ENCODE measurements at regions not wholly inside any gene's neighbourhood (a gene's known extent, or its start where the extent isn't known, plus 50 kb on each side); places are given as distances from the start of the nearest gene placed in this dataset.

DNA sequence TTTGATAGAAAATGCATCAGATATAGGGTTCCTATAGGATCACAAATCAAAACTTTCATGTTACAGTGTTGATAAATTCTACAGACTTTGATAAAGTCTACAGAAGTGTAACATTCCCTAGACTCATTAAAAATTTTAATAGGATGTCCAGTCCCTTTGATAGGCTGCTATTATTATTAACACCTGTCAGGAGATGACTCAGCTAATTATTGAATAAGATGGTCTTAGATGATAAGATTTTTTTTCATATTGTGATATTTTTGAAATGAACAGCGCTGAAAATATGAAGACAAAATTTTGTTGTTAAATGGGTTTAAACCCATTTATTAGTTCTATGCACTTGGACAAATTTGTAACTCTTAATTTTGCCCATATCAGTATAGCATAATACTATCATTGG is 356.8 kb upstream of the SLITRK1 start:
- TF ChIP-seq TAF1 (IDR thresholded peaks at IDR 0.05; ENCODE audit: borderline replicate concordance, low read depth, low read length) (no peak), POLR2A (IDR thresholded peaks at IDR 0.05; ENCODE audit: low read depth, low read length) (no peak)
- no peak for DNase-seq (ENCODE audit: insufficient read length)
- FAIRE-seq = no peak

DNA sequence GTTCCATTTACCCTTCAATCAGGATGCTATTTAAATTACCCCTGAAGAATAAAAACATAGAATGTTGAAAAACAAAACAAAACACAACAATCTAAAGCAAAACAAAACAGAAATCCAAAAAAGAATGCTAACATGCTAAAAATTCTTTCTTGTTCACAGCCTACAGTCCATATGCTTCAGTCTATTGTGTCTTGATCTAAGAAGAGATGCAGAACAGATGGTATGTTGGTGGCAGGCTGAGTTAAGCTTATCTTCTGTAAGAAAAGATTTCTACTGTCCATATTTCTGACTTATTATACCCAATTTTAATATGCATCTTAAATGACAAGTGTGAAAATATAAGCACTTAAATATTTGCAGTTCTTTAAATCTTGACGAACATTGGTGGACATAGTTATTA is 356.1 kb upstream of the SLITRK1 start:
- no peak for TF ChIP-seq TAF1 (IDR thresholded peaks at IDR 0.05; ENCODE audit: borderline replicate concordance, low read depth, low read length)
- no peak for TF ChIP-seq POLR2AphosphoS5 (IDR thresholded peaks at IDR 0.05; ENCODE audit: low read depth, low read length)
- TF ChIP-seq POLR2A (IDR thresholded peaks at IDR 0.05; ENCODE audit: low read depth, low read length) = no peak
- no peak for FAIRE-seq
- DNase-seq (ENCODE audit: insufficient read length) = no peak

DNA sequence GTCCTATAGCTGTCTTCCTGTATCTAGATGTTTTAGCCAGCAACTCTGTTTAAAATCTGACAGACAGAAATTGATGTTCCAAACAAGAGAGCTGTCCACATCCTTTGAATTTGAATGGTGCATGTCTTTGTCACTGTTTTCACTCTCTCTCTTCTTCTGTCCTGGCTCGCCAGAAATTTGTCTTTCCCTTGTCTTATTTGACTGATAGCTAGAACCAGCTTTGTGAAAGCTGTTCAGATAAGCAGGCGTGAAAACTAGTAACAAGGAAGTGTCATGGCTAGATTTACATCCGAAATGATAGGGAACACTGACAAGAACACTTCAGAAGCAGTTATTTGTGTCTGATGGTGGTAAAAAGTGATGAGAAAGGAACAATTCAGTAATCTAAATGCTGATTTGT is 354.9 kb upstream of the SLITRK1 start:
- DNase-seq (ENCODE audit: insufficient read length) (no peak), FAIRE-seq (no peak)
- TF ChIP-seq POLR2AphosphoS5 (IDR thresholded peaks at IDR 0.05; ENCODE audit: low read depth, low read length) (no peak), POLR2A (IDR thresholded peaks at IDR 0.05; ENCODE audit: low read depth, low read length) (no peak)

DNA sequence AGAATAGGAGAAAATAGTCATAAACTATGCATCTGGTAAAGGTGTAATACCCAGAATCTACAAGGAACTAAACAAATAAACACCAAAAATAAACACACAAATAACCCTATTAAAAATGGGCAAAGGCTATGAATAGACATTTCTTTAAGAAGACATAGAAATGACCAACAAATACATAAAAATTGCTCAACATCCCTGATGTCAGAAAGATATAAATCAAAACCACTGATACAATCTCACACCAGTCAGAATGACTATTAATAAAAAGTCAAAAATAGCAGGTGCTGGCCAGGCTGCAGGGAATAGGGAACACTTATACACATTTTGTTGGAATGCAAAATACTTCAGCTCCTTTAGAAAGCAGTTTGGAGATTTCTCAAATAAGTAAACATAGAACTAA is 352.1 kb upstream of the SLITRK1 start:
- TF ChIP-seq TAF1 (IDR thresholded peaks at IDR 0.05; ENCODE audit: borderline replicate concordance, low read depth, low read length) = no peak
- no peak for TF ChIP-seq POLR2AphosphoS5 (IDR thresholded peaks at IDR 0.05; ENCODE audit: low read depth, low read length)
- TF ChIP-seq POLR2A (IDR thresholded peaks at IDR 0.05; ENCODE audit: low read depth, low read length) = no peak
- FAIRE-seq (no peak), DNase-seq (ENCODE audit: insufficient read length) (no peak)

DNA sequence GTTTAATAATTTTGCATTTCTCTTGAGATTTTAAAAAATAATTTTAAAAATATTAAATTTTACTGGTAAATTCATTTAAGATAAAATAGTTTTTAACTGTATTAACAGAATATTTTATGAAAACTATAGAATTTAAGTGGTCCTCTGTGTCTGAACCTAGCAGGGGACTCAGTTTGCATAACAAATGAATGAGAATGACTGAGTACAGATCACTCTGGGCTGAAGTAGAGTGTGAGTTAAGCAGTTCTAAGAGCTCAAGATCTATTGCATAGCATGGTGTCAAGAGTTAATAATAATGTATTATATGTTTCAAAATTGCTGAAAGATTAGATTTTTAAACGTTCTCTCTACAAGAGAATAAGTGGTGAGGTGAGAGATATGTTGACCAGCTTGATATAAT is 348.3 kb upstream of the SLITRK1 start:
- DNase-seq (ENCODE audit: insufficient read length) (no peak), FAIRE-seq (no peak)

DNA sequence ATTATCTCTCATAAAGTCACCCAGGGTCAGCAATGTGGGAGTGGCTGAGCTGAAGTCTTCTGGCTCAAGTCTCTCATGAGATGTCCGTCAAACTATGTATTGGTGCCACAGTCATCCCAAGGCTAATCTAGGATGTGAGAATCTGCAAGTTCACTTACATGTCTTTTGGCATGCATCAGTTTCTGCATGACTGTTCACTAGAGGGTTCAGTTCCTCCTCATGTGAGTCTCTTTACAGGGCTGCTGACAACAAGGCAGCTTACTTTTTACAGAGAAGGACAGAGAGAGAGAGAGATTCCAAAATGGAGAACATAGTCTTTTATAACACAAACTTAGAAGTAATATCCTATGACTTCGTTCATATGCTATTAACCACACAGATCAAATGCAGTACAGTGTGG is 328.8 kb upstream of the SLITRK1 start:
- DNase-seq (ENCODE audit: insufficient read length) (no peak), FAIRE-seq (no peak)
- TF ChIP-seq POLR2A (IDR thresholded peaks at IDR 0.05; ENCODE audit: low read depth, low read length) = no peak
- TF ChIP-seq POLR2AphosphoS5 (IDR thresholded peaks at IDR 0.05; ENCODE audit: low read depth, low read length) = no peak
- TF ChIP-seq TAF1 (IDR thresholded peaks at IDR 0.05; ENCODE audit: borderline replicate concordance, low read depth, low read length) = no peak

More for the DNA sequence above, 348.3 kb upstream of the SLITRK1 start:
- TF ChIP-seq POLR2A (IDR thresholded peaks at IDR 0.05; ENCODE audit: low read depth, low read length) (no peak), TAF1 (IDR thresholded peaks at IDR 0.05; ENCODE audit: borderline replicate concordance, low read depth, low read length) (no peak), POLR2AphosphoS5 (IDR thresholded peaks at IDR 0.05; ENCODE audit: low read depth, low read length) (no peak)

DNA sequence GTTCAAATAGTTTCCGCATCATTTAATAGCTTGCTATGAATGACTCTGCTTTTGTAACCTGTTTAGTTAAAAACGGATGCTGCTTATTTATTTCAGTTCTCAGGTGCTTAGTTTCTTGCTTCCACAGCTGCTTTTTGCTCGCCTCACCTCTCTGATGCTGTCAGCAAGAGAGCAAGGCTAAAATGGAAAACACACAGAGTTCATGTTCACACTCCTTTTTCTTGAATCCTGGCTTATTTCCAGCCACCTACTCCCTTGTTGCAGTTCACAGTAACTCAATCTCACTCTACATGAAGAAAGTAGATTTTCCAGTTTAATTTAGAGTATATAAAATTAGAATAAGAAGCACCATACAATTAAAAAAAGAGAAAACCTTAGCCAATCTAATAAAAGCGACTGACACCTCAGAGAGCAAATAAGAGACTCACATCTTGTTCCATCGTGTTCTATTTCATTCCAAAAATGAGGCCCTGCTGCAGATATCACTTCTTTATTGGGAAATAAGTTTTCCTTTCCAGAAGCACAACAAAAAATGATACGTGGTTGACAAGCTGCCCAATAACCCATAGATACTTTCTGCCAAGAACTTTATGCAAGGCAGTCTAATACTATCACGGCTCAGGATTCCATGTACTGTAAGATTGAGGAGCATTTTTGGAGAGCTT is 326.1 kb upstream of the SLITRK1 start:
- TF ChIP-seq POLR2AphosphoS5 (IDR thresholded peaks at IDR 0.05; ENCODE audit: low read depth, low read length) = no peak
- no peak for TF ChIP-seq POLR2A (IDR thresholded peaks at IDR 0.05; ENCODE audit: low read depth, low read length)
- no peak for TF ChIP-seq TAF1 (IDR thresholded peaks at IDR 0.05; ENCODE audit: borderline replicate concordance, low read depth, low read length)
- FAIRE-seq (no peak), DNase-seq (ENCODE audit: insufficient read length) (no peak)

DNA sequence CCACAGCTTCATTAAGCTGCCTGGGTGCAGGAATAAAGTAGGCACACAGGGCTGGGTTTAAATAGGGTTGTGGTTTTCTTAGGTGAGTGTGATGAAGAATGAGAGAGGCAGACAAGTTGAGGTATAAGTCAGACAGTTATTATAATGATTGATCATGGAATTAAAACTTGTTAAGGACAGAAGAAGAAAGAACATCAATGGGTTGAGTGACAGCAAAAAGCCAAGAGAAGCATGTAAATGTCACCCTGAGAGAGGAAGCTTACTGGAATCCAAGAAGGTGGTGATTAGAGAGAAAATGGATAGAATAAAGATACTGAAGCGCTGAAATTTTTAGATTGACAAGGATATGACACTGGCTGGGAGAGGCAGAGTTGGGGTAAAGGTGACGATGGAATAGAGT is 325.2 kb upstream of the SLITRK1 start:
- FAIRE-seq = no peak
- no peak for TF ChIP-seq POLR2AphosphoS5 (IDR thresholded peaks at IDR 0.05; ENCODE audit: low read depth, low read length)
- no peak for TF ChIP-seq POLR2A (IDR thresholded peaks at IDR 0.05; ENCODE audit: low read depth, low read length)
- TF ChIP-seq TAF1 (IDR thresholded peaks at IDR 0.05; ENCODE audit: borderline replicate concordance, low read depth, low read length) = no peak

DNA sequence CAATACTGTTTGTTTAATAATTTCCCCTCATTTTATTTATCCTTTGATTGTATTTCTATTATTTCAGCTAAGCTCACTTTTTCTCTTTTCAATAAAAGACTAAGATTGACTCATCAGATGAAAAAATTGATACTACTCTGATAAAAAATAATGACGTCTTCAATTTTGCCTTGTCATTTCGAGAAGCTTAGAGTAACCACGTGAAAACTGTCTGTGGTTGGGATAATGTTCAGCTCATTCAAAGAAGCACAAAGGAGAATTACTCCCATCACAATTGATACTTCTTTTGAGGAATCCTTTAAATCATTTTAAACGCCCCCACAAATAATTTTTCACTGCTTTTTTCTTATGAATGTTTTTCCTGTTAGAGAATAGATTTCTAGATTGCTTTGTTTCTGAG is 318.7 kb upstream of the SLITRK1 start:
- FAIRE-seq (no peak), DNase-seq (ENCODE audit: insufficient read length) (no peak)
- no peak for TF ChIP-seq POLR2AphosphoS5 (IDR thresholded peaks at IDR 0.05; ENCODE audit: low read depth, low read length)
- no peak for TF ChIP-seq TAF1 (IDR thresholded peaks at IDR 0.05; ENCODE audit: borderline replicate concordance, low read depth, low read length)
- no peak for TF ChIP-seq POLR2A (IDR thresholded peaks at IDR 0.05; ENCODE audit: low read depth, low read length)

More for the DNA sequence above, 325.2 kb upstream of the SLITRK1 start:
- no peak for DNase-seq (ENCODE audit: insufficient read length)

DNA sequence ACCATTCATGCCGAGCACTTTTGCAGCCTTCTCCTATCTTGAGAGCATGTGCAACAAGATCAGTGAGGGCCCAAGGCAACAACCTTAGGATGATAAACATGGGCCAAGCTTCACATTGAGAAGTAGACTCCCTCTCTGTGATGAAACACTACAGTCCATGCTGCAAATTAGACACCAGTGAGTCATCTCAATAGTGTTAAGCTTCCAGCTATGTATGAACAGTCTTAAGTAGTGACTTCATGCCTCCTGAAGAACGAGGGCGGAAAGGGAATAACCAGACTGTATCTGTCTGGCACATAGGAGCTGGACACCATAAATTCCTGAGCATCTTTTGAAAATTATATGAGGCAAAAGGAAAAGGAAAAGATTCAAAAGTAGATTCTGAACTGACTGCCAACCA is 309.9 kb upstream of the SLITRK1 start:
- DNase-seq (ENCODE audit: insufficient read length) (no peak), FAIRE-seq (no peak)
- TF ChIP-seq POLR2A (IDR thresholded peaks at IDR 0.05; ENCODE audit: low read depth, low read length) (no peak), POLR2AphosphoS5 (IDR thresholded peaks at IDR 0.05; ENCODE audit: low read depth, low read length) (no peak), TAF1 (IDR thresholded peaks at IDR 0.05; ENCODE audit: borderline replicate concordance, low read depth, low read length) (no peak)

DNA sequence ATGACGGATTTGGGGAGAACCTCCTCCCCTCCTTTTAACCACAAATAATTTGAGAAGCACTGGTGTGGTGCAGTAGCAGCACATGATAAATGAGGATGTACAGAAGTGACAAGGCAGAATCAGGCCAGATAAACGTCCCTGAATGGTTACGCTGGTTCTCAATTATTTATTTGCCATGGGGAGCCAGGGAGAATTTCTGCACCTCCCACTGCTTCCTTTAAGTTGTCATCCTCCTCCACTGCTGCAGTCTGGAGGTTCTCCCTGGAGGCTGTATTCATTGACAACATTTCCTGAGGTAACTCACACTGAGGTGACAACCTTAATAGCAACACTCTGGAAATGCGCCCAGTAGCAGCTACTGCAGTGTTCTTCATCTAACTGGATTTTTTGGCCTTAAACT is 308.9 kb upstream of the SLITRK1 start:
- FAIRE-seq (no peak), DNase-seq (ENCODE audit: insufficient read length) (no peak)
- TF ChIP-seq POLR2A (IDR thresholded peaks at IDR 0.05; ENCODE audit: low read depth, low read length) = no peak
- no peak for TF ChIP-seq POLR2AphosphoS5 (IDR thresholded peaks at IDR 0.05; ENCODE audit: low read depth, low read length)

DNA sequence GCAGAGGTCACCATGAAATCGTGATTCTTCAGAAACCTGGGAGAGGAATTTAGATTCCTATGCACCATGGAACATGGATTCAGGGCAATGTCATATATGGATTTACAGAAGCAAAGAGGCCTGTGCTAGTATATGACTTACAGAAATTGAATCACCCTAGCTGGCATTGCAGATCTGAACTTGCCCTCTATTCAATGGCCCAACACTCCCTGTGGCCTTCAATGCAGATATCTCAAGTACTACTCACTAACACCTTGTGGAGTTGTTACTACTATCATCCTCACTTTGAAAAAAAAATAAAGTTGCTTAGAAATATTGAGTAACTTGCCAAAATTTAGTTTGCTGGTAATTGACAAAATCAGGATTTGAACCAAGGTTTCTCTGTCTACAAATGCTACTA is 305.4 kb upstream of the SLITRK1 start:
- FAIRE-seq = no peak
- TF ChIP-seq POLR2AphosphoS5 (IDR thresholded peaks at IDR 0.05; ENCODE audit: low read depth, low read length) (no peak), TAF1 (IDR thresholded peaks at IDR 0.05; ENCODE audit: borderline replicate concordance, low read depth, low read length) (no peak), POLR2A (IDR thresholded peaks at IDR 0.05; ENCODE audit: low read depth, low read length) (no peak)
- DNase-seq (ENCODE audit: insufficient read length) = no peak
